HG02885 (cell line): ENCODE measurements at regions not wholly inside any gene's neighbourhood (a gene's known extent, or its start where the extent isn't known, plus 50 kb on each side); places are given as distances from the start of the nearest gene placed in this dataset.

Source experiments
- ATAC-seq: cut with Tn5 transposase; IDR thresholded peaks from one replicate; pipeline ENCODE4 v1.9.1; 2021; ENCODE audit warnings: mild to moderate bottlenecking; ENCODE audit not compliant: unreplicated experiment, poor library complexity

DNA sequence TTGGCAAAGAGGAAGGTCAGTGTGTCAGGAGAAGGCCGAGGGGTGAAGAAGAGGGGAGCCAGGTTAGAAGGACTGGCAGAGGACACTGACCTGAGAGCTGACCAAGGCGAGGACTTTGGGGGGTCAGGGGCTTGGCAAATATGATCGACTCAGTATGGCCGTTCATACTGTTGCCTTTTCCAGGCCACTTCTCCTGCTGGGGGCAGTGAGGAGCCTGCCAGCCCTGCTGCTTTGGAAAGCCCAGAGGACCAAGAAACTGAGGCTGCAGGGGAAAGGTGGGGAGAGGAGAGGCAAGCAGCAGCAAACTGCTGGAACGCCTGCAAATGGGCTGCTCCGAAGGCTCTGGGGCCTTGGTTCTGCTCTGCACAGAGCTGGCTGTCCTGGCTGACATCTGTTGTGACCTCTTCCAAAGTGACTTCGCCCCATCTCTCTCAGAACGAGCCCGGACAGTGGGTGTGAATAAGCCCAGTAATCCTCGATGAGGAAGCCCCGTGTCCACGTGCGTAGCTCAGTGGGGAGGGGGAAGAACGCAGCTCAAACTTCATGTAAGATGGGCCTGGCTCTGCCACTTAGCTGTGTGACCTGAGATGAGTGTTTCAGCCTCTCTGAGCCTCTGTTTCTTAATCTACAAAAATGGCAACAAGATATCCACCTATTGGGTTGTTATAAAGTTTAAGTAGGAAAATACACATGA is 111.3 kb downstream of the SALL1 start:
- no peak for ATAC-seq

GRCh38 chr16:51035711-51036110 is 115.4 kb downstream of the SALL1 start:
- ATAC-seq = no peak

- ATAC-seq = no peak
These were observed 116.0 kb downstream of the SALL1 start for GRCh38 chr16:51035110-51035498.

DNA sequence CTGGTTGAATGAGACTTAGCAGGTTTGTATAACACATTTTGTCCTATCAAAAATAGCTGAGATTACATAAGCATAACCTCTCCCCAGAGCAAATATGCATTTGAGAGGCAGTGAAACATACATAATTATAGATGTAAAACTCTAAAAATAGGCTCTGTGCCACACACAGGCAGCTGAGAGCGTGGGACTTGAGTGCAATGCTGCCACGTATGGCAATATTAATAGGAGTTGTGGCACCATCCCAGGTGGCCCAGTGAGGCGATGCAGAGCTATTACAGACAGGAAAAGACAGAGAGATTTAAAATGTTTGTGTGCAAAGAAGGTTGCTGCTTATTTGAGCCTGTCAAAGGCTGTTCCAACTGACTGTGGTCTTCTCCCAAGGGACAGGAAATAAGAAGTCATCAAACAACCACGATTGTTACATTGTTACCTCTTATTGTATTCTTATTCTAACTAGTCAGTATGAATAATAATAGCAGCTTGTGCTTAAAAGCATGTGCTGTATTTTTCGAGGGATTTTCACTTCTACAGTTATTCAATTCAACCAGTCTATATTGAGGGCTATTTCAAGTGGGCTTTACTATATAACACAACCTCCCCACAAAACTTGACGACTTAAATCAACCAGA is 116.5 kb downstream of the SALL1 start:
- no peak for ATAC-seq

DNA sequence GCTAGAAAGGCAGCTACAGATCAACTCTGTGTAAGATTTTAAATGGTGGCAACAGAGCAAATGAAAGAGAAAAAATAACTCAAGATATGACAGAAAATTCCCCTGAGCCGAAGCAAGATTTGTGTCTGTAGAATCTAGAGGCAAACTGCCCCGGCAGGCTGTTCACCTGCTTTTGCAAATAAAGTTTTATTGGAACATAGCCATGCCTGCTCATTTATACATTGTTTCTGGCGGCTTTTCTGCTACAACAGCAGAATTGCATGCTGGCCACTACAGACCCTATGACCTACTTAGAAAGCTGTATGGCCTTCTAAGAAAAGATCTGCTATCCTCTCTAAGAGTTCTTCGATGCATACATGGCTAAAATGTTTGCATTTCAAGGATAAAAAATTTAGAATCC is 119.5 kb downstream of the SALL1 start:
- ATAC-seq = no peak

DNA sequence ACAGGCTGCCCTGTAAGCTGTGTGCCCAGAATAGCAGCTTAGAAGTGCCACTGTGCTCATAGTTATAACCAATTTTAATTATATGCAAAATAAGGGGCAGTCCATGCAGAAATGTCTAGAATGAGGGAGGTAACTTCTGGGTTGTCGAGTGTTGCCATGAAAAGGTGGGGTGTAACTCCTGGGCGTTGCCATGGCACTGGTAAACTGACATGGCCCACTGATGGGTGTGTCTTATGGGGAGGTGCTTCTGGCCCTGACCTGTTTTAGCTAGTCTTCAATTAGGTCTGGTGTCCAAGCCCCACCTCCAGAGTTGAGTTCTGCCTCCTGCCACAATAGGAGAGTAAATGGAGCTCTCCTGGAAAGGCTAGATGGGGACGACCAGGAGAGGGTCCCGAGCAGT is 120.6 kb downstream of the SALL1 start:
- ATAC-seq = no peak

DNA sequence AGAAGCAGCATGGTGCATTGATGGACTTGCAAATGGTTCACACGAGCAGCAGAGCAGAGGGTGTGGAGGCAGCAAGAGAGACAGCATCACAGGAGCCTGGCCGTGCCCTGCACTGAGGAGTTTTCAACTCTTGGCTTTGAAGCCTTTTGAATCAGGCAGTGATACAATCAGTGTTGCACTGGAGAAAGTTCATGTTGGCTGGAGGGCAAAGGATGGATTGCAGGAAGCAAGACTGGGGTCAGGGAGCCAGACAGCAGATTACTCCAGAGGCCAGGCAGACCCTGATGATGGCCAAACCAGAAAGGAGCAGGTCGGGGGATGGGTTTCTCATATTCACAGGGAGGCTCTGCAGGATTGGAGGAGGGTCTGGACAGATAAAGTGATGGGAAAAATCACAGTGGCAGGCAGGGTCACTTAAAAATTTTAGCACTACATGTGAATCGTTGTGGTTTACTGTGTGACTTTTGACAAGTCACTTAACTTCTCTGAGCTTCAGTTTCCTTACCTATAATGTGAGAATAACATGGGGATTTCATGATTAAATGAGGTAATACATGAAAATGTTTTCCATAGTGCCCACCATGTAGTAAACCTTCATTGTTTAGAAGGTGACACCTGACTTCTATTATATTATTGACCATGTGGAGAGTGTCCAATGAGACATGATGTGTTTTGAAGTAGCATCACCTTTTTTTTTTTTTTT is 125.3 kb downstream of the SALL1 start:
- ATAC-seq = no peak

GRCh38 chr16:51024703-51025102 is 126.4 kb downstream of the SALL1 start:
- ATAC-seq = no peak

DNA sequence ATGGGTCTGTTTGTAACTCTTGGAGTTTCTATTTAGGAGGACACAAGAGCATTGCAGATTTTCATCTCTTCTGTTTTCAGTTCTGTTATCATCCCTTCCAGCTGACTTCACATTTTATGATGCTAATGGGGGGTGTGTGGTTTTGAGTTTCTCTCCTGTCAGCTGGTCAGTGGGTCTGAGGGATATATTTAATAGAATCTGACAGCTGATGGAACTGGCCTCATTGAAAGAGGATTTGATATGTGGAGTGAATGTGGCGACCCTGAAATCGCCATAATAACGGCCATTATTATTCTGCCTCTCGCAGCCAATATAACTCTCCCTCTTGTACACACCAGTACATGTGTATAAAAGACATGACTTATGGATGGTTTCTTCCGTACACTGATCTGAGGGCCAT is 128.1 kb downstream of the SALL1 start:
- ATAC-seq = no peak

- no peak for ATAC-seq
These were observed 131.5 kb downstream of the SALL1 start for GRCh38 chr16:51019617-51020016.

GRCh38 chr16:51017969-51018368 is 133.1 kb downstream of the SALL1 start:
- no peak for ATAC-seq

- ATAC-seq = no peak
These were observed 138.7 kb downstream of the SALL1 start for GRCh38 chr16:51012396-51012795.

DNA sequence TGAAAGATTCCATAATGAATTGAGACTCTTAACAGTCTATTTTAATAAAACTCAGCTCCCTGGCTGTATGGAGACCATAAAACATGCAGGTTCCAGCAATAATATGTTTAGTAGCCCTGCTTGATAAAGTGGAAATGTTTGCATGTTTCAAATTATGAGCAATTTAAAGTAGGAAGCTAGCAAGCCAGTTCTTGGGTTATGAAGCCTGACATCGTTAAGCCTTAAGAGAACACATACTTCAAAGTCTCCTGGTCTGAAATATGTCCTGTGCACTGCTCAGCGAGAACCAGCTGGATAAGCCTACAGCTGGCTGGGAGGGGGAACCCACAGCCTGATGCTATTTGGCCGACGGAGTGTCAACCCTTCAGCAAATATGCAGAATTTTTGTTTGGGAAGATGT is 140.3 kb downstream of the SALL1 start:
- ATAC-seq = no peak

- ATAC-seq = no peak
These were observed 141.3 kb downstream of the SALL1 start for GRCh38 chr16:51009813-51010212.

DNA sequence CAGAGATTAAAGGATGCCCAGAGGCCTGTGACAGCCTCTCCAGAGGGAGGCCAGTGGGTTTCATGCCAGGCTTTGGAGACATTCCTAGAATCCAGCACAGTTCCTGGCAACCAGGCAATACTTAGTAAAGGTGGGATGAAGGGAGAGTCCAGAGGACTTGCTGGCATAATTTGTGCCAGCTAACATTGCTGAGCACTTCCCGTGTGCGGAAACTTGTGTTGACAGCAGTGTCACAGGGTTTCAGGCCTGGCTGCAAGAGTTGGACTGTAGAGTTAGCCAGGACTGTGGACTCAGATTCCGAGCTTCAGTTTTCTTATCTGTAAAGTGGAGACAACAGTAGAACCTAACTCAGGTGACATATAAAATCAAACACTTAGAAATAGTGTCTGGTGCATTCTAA is 141.7 kb downstream of the SALL1 start:
- ATAC-seq = no peak

GRCh38 chr16:51008607-51009006 is 142.5 kb downstream of the SALL1 start:
- ATAC-seq = no peak

GRCh38 chr16:51008037-51008436 is 143.0 kb downstream of the SALL1 start:
- ATAC-seq = no peak

- no peak for ATAC-seq
These were observed 147.1 kb downstream of the SALL1 start for GRCh38 chr16:51003850-51004566.

GRCh38 chr16:51002881-51003490 is 148.1 kb downstream of the SALL1 start:
- no peak for ATAC-seq

GRCh38 chr16:50999181-50999580 is 151.9 kb downstream of the SALL1 start:
- ATAC-seq = no peak

DNA sequence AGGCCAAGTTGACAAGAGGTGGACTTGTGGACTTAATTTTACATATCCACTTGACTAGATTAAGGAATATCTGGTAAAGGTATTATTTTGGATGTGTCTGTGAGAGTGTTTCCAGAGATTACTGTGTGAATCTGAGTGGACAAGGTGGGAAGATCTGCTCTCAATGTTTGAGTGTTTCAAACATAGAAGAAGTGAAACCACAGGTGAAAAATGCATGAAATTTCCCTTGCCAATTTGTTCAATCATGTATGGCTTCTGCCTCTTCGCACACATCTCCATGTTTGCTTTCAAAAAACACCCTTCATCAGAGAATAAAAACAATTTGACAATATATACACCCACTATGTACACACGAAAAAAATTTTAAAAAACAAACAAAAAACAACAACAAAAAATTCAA is 152.7 kb downstream of the SALL1 start:
- no peak for ATAC-seq
